T-helper 1 cell treated with Interleukin-12 subunit alpha and Interleukin-12 subunit beta and Interleukin-4 antibody, amounts not matched to agents 30 ng/mL and 1 ng/mL, for 36 hours (primary cell): ENCODE measurements at regions not wholly inside any gene's neighbourhood (a gene's known extent, or its start where the extent isn't known, plus 50 kb on each side); places are given as distances from the start of the nearest gene placed in this dataset.

Experiments
- intact Hi-C: fragments of 100-400 bp; cut with micrococcal nuclease; formaldehyde crosslinking; loops from one replicate; pipeline ENCODE4 v1.15.1; 2024

GRCh38 chr5:103347716-103348423, 89.3 kb downstream of the MACIR start:
- intact Hi-C loops, result no loop called here

- intact Hi-C loops, result no loop called here
Measured at GRCh38 chr5:103346162-103346748, 87.7 kb downstream of the MACIR start.

- intact Hi-C loops, result no loop called here
Measured at GRCh38 chr5:103345461-103345860, 86.9 kb downstream of the MACIR start.

GRCh38 chr5:103340717-103341388, 82.3 kb downstream of the MACIR start:
- intact Hi-C loops, result loop anchor here (2.0 kb wide), 2 partner anchors 82 to 220 kb away; partner anchors contain the start of genes GIN1, MACIR and PPIP5K2

GRCh38 chr5:103340132-103340531, 81.6 kb downstream of the MACIR start:
- intact Hi-C loops, result loop anchor here (2.0 kb wide), 2 partner anchors 81 to 219 kb away; partner anchors contain the start of genes GIN1, MACIR and PPIP5K2

- intact Hi-C loops, result no loop called here
Measured at GRCh38 chr5:103336941-103337340, 78.4 kb downstream of the MACIR start.

GRCh38 chr5:103333376-103333775, 74.8 kb downstream of the MACIR start:
- intact Hi-C loops, result no loop called here

- intact Hi-C loops, result no loop called here
Measured at GRCh38 chr5:103330875-103331274, 72.3 kb downstream of the MACIR start.
